ENCODE measurements at regions not wholly inside any gene's neighbourhood (a gene's known extent, or its start where the extent isn't known, plus 50 kb on each side); places are given as distances from the start of the nearest gene placed in this dataset.
"Not testable (repeated sequence)": the region's sequence is repeated elsewhere in the genome, so short reads cannot be mapped to it uniquely, and the experiment has no call there.

DNA sequence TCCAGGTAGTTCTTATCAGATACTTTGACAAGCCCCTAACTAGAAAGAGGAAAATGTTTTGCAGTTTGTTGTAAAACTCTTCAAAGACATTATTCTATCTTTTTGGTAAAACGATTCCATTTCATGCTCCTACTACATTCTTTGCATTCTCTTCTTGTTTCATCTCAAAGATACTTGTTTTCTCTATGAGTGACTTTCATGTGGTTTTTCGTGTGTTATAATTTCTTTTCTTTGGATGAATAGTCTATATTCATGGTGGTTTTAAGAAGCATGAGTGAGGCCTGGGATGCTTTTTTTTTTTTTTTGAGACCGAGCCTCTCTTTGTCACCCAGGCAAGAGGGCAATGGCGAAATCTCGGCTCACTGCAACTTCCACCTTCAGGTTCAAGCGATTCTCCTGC lies 292.5 kb upstream of the LYZL1 start:
- no peak for DNase-seq

- no peak for DNase-seq
Observed at GRCh38 chr10:28996947-28997551, 291.8 kb upstream of the LYZL1 start.

- DNase-seq, result no peak
Observed at GRCh38 chr10:28997734-28998133, 291.1 kb upstream of the LYZL1 start.

DNA sequence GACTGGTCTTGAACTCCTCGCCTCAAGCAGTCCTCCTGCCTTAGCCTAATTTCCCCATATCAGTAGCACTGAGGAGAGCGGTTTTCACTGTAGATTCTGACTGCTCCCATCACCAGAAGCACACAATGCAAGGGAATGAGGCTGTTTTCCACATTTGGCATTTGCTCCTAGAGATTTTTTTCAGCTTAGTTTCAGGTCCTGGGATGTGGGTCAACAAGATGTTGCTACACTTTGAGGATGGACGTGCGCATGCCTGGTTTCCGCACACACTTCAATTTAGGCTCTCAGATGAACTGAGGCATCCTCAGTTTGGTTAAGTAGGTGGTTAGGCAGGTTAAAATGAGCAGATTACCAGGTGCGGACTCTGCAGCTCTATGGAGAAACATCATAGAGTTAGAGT lies 287.1 kb upstream of the LYZL1 start:
- no peak for DNase-seq

DNA sequence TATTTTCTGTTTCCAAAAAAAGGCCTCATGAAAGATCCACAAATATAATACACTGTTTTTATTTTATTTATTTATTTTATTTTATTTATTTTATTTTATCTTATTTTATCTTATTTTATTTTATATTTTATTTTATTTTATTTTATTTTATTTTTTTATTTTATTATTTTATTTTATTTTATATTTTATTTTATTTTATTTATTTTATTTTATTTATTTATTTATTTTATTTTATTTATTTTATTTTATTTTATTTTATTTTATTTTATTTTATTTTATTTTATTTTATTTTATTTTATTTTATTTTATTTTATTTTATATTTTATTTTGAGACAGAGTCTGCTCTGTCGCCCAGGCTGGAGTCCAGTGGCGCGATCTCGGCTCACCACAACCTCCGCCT lies 285.9 kb upstream of the LYZL1 start:
- DNase-seq, result not testable (repeated sequence)

GRCh38 chr10:29005988-29006387 lies 282.9 kb upstream of the LYZL1 start:
- no peak for DNase-seq

GRCh38 chr10:29007370-29007747 lies 281.5 kb upstream of the LYZL1 start:
- no peak for DNase-seq

- DNase-seq, result peak; percentile 50
Observed at GRCh38 chr10:29007748-29008610, 280.9 kb upstream of the LYZL1 start.

GRCh38 chr10:29009464-29009863 lies 279.4 kb upstream of the LYZL1 start:
- no peak for DNase-seq

DNA sequence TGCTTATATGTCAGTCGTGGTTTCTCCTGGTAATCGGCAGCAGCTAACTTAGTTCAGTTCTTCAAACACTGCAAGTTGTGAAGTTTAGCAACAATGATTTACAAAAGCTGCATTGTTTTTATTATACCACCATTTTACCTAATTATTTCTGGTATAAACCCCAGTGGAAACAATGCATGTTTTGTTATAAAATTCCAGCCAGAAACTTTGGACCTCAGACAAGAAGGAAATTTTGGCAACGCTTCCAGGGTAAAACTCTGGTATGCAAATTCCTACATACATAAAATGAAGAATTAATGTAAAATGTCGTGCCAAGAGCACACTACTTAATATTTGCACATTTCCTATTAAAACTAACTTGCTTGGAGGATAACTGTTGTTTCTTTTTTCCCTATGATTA lies 277.4 kb upstream of the LYZL1 start:
- DNase-seq, result no peak

- no peak for DNase-seq
Observed at GRCh38 chr10:29012926-29013554, 275.8 kb upstream of the LYZL1 start.

- DNase-seq, result no peak
Observed at GRCh38 chr10:29021591-29021990, 267.3 kb upstream of the LYZL1 start.

GRCh38 chr10:29022513-29022912 lies 266.4 kb upstream of the LYZL1 start:
- DNase-seq, result no peak

- no peak for DNase-seq
Observed at GRCh38 chr10:29023678-29024077, 265.2 kb upstream of the LYZL1 start.

DNA sequence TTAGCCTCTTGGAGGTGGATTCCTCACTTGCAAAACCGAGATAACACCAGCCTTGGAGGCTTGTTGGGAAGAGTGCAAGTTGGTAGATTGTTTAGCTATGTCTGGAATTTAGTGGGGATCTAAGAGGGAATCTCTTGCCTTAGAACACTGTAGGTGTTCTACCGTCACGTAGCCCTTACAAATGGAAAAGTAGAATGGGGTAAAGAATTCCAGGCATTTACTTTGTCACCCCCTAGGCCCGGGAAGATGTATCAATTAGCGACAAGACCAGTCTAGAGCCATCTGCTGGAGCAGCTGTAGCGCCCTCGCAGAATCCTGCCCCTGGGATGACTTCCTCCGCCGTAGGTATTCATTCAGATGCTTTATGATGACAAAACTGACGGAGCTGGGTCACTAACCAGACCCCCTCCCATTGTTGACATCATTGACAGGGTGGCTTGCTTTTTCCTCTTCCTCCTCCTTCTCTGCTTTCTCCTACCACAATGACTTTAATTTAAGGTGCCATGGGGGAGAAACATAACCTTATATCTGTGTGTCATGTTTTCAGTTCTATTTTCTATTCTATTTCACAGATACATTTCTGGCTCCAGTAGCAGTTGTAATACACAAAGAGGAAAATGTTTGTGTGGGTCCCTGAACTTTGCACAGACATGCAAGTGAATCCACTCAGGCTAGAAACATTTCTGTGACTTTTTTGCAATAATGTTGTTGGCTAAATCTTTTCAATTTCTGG lies 262.6 kb upstream of the LYZL1 start:
- no peak for DNase-seq

DNA sequence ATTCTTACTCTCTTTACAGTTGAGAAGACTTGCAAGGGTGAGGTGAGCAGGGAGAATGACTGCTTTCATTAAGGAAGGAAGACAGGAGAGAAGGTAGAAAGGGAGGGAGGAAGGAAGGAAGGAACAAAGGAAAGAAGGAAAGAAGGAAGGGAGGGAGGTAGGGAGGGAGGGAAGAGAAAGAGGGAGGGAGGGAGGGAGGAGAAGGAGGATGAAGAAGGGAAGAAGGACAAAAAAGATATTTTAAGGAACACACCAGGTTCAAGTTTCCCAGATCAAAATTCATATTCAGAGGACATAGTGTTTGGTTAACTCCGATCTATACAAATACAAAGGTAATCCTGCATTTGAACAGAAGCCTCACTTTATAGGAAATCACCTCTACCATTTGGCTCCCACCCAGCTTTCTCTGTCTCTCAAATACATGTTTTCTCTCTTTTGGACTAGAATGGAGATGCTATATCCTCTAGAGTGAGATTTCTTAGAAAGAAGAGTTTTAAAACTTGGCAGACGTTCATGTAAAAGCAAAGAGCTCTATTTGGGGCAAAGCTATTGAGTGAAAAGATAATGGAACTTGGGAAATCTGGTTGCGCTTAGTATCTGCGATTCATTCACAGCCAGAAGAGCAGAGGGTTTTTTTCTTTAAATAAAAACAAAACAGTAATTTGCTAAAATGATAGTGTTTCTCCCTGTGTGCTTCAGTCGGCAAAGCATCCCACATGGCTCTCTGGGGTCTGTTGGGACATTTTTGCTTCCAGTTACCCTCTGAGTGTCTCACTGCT lies 261.9 kb upstream of the LYZL1 start:
- no peak for DNase-seq

DNA sequence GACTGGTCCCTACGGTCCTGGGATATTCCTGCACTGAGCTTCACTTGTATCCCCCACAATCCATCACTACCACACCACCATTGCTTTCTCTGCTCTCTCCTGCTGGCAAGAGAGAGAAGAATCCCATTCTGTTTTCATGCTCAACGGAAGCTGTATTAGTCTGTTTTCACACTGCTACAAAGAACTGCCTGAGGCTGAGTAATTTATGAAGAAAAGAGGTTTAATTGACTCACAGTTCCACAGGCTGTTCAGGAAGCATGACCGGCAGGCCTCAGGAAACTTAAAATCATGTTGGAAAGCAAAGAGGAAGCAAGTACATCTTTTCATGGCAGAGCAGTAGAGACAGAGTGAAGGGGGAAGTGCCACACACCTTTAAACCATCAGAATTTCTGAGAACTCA lies 260.4 kb upstream of the LYZL1 start:
- DNase-seq, result no peak

GRCh38 chr10:29030900-29031299 lies 258.0 kb upstream of the LYZL1 start:
- DNase-seq, result peak; percentile 37

GRCh38 chr10:29032169-29032568 lies 256.7 kb upstream of the LYZL1 start:
- no peak for DNase-seq

- no peak for DNase-seq
Observed at GRCh38 chr10:29033311-29033940, 255.4 kb upstream of the LYZL1 start.

- DNase-seq, result no peak
Observed at GRCh38 chr10:29034592-29034991, 254.3 kb upstream of the LYZL1 start.

DNA sequence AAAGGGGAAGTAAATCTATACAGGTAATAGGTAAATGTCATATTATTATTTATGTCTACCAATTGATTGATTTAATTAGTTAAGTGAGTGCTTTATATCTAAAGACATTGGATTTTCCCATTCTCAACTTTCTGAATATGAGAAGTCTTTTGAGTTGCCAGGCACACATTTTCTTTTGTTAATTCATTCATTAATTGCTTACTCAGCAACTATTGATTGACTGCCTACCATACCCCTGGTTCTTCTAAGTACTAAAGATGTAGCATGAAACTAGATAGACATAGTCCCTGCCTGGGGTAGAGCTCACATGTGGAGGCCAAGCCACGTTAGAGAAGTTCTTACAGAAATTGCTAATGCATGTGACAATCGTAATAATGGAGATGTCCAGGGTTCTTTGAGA lies 253.1 kb upstream of the LYZL1 start:
- DNase-seq, result no peak

Measured in right hindlimb (tissue), 1 donor.